ENCODE measurements at regions not wholly inside any gene's neighbourhood (a gene's known extent, or its start where the extent isn't known, plus 50 kb on each side); places are given as distances from the start of the nearest gene placed in this dataset.

- Histone ChIP-seq H3K9me3 (ENCODE audit: control insufficient read depth, low read depth, low read length) (no peaks in the 10 kb centered on the region), H3T11ph (ENCODE audit: low read length) (no peak overlapping the region), H3K14ac (ENCODE audit: insufficient read depth, low read length) (no peak overlapping the region), H3K56ac (ENCODE audit: insufficient read length, low read depth, low read length) (no peak overlapping the region), H3K4me1 (ENCODE audit: insufficient read depth, low read length) (no peaks in the 10 kb centered on the region; the same call in 1 of the 2 replicates), H2AK5ac (ENCODE audit: insufficient read length, low read length) (no peak overlapping the region), H3K23me2 (ENCODE audit: insufficient read length, low read depth, low read length, poor library complexity, severe bottlenecking) (no peaks in the 10 kb centered on the region), H4K5ac (ENCODE audit: insufficient read length, low read depth, low read length) (no peak overlapping the region), H3K4ac (ENCODE audit: low read depth, low read length) (no peak overlapping the region), H3K79me2 (ENCODE audit: insufficient read depth, low read length) (no peaks in the 10 kb centered on the region), H4K91ac (ENCODE audit: insufficient read length, low read depth, low read length) (no peak overlapping the region), H2AFZ (ENCODE audit: low read length) (no peak overlapping the region), H4K20me1 (ENCODE audit: control insufficient read depth, insufficient read depth, insufficient read length) (no peaks in the 10 kb centered on the region), H3K79me1 (ENCODE audit: insufficient read depth, low read depth, low read length, poor library complexity, severe bottlenecking) (no peaks in the 10 kb centered on the region), H3K27ac (ENCODE audit: insufficient read length, low read depth, low read length) (no peak overlapping the region), H2BK20ac (ENCODE audit: low read depth, low read length, poor library complexity, severe bottlenecking) (no peak overlapping the region), H3K4me2 (ENCODE audit: insufficient read depth, insufficient read length, low read length) (no peak overlapping the region), H3K23ac (ENCODE audit: insufficient read length, low read depth, low read length) (no peak overlapping the region), H2BK120ac (ENCODE audit: low read depth, low read length, poor library complexity, severe bottlenecking) (no peak overlapping the region), H2BK12ac (ENCODE audit: insufficient read length, low read depth, low read length) (no peak overlapping the region), H3K18ac (ENCODE audit: insufficient read length, low read depth, low read length) (no peak overlapping the region), H3K27me3 (ENCODE audit: insufficient read depth, low read length) (no peaks in the 10 kb centered on the region), H4K8ac (replicated peaks; ENCODE audit: insufficient read length, low read depth, low read length) (no peak overlapping the region), H2BK5ac (ENCODE audit: insufficient read length, low read length) (no peak overlapping the region), H2BK15ac (ENCODE audit: low read depth, low read length) (no peak overlapping the region), H3K9ac (ENCODE audit: extremely low read depth, insufficient read length, low read length) (no peak overlapping the region)
- DNase-seq = no peak
- no peaks in the 10 kb centered on the region for H3K36me3 Mint-ChIP-seq (ENCODE audit: insufficient read depth in 1 of 3, low read depth in 3 of 3)
- no peak for TF ChIP-seq CTCF (conservative IDR thresholded peaks at IDR 0.05)
- H3K4me3 Mint-ChIP-seq = no peak overlapping the region
- H3K9me3 Mint-ChIP-seq = no peaks in the 10 kb centered on the region
- no peaks in the 10 kb centered on the region for H3K27me3 Mint-ChIP-seq (ENCODE audit: low read depth)
- H3K4me1 Mint-ChIP-seq = peaks cover 7 to 14% of the 10 kb centered on the region in 2 experiments
- no peak overlapping the region for H3K27ac Mint-ChIP-seq
- WGBS (ENCODE audit: extremely low coverage, insufficient read length, low lambda C conversion rate) = no CpG with 5 or more reads among the region's 3 CpGs
Observed at GRCh38 chr5:113896789-113897188, 383.3 kb downstream of the YTHDC2 start.
